ENCODE measurements at regions not wholly inside any gene's neighbourhood (a gene's known extent, or its start where the extent isn't known, plus 50 kb on each side); places are given as distances from the start of the nearest gene placed in this dataset.

DNA sequence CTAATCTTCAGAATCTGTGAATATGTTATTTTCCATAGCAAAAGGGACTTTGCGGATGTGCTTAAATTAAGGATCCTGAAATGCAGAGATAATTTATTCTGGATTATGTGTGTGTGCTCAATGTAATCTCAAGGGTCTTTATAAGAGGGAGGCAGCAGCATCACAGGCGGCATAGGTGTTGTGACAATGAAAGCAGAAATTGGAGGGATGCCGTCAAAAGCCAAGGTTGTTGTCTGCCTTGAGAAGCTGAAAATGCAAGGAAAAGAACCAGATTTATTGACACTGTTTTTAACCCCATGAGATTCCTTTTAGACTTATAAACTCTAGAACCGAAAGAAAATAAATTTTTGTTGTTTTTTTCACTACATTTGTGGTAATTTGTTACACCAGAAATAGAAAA is 948.5 kb downstream of the TLE4 start:
- Histone ChIP-seq H3K18ac (ENCODE audit: low read length) (no peak overlapping the region), H3K4me1 (ENCODE audit: control insufficient read depth in 2 of 2, insufficient read depth in 1 of 2, low read depth in 1 of 2, low read length in 2 of 2) (no peaks in the 10 kb centered on the region), H4K8ac (ENCODE audit: low read depth, low read length) (no peak overlapping the region), H3K9me3 (replicated peaks in 1 of 2; ENCODE audit: control insufficient read depth in 2 of 2, insufficient read depth in 1 of 2, low read depth in 1 of 2, low read length in 2 of 2) (no peaks in the 10 kb centered on the region), H3K9ac (ENCODE audit: low read depth, low read length, poor library complexity) (no peak overlapping the region), H3K4ac (ENCODE audit: low read length) (no peak overlapping the region), H2BK120ac (ENCODE audit: low read depth, low read length) (no peak overlapping the region), H3K4me2 (ENCODE audit: insufficient read depth, low read length, poor library complexity, severe bottlenecking) (no peak overlapping the region), H3K36me3 (replicated peaks in 1 of 2; ENCODE audit: control insufficient read depth in 2 of 2, insufficient read depth in 2 of 2, low read length in 2 of 2) (no peaks in the 10 kb centered on the region), H2BK5ac (ENCODE audit: low read length) (no peak overlapping the region), H3K27me3 (ENCODE audit: control insufficient read depth in 3 of 3, insufficient read depth in 3 of 3, low read depth in 1 of 3, low read length in 3 of 3) (no peaks in the 10 kb centered on the region), H3K23ac (ENCODE audit: low read depth, low read length, poor library complexity) (no peak overlapping the region), H2AFZ (ENCODE audit: low read length) (no peak overlapping the region), H2BK15ac (ENCODE audit: low read length) (no peak overlapping the region), H2AK5ac (ENCODE audit: low read depth, low read length) (no peak overlapping the region), H3K79me1 (ENCODE audit: low read depth, low read length) (no peaks in the 10 kb centered on the region), H3K14ac (ENCODE audit: low read length) (no peak overlapping the region), H3K4me3 (ENCODE audit: low read length in 2 of 2) (no peak overlapping the region), H2BK12ac (ENCODE audit: low read length) (no peak overlapping the region), H4K91ac (ENCODE audit: low read depth, low read length, poor library complexity) (no peak overlapping the region), H3K27ac (replicated peaks; ENCODE audit: low read length) (no peak overlapping the region)
- DNase-seq (ENCODE audit: low spot score), result no peak
- WGBS, 2 donors (ENCODE audit: extremely low coverage in 2 of 2, insufficient read length in 2 of 2, insufficient replicate concordance in 1 of 2), result no CpG with 5 or more reads among the region's 4 CpGs

- no peaks in the 10 kb centered on the region for H3K79me1 ChIP-seq (ENCODE audit: low read depth, low read length)
- no CpG with 5 or more reads among the region's 3 CpGs for WGBS, 2 donors (ENCODE audit: extremely low coverage in 2 of 2, insufficient read length in 2 of 2, insufficient replicate concordance in 1 of 2)
These were observed 946.7 kb downstream of the TLE4 start for GRCh38 chr9:80518441-80518840.

DNA sequence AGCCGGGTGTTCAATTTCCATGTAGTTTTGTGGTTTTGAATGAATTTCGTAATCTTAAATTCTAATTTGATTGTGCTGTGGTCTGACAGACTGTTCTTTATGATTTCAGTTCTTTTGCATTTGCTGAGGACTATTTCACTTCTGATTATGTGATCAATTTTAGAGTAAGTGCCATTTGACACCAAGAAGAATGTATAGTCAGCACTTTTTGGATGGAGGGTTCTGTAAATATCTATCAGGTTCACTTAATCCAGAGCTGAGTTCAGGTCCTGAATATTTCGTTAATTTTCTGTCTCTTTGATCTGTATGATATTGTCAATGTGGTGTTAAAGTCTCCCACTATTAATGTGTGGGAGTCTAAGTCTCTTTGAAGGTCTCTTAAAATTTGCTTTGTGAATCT is 944.9 kb downstream of the TLE4 start:
- Histone ChIP-seq H2BK120ac (ENCODE audit: low read depth, low read length) (no peak overlapping the region), H2BK12ac (ENCODE audit: low read length) (no peak overlapping the region), H3K27ac (replicated peaks; ENCODE audit: low read length) (no peak overlapping the region), H3K18ac (ENCODE audit: low read length) (no peak overlapping the region), H2BK15ac (ENCODE audit: low read length) (no peak overlapping the region), H3K4me1 (ENCODE audit: control insufficient read depth in 2 of 2, insufficient read depth in 1 of 2, low read depth in 1 of 2, low read length in 2 of 2) (no peaks in the 10 kb centered on the region), H3K4me3 (ENCODE audit: low read length in 2 of 2) (no peak overlapping the region), H3K79me1 (ENCODE audit: low read depth, low read length) (no peaks in the 10 kb centered on the region), H4K91ac (ENCODE audit: low read depth, low read length, poor library complexity) (no peak overlapping the region), H3K36me3 (replicated peaks in 1 of 2; ENCODE audit: control insufficient read depth in 2 of 2, insufficient read depth in 2 of 2, low read length in 2 of 2) (no peaks in the 10 kb centered on the region), H3K27me3 (ENCODE audit: control insufficient read depth in 3 of 3, insufficient read depth in 3 of 3, low read depth in 1 of 3, low read length in 3 of 3) (no peaks in the 10 kb centered on the region), H3K9ac (ENCODE audit: low read depth, low read length, poor library complexity) (no peak overlapping the region), H2BK5ac (ENCODE audit: low read length) (no peak overlapping the region), H3K4me2 (ENCODE audit: insufficient read depth, low read length, poor library complexity, severe bottlenecking) (no peak overlapping the region), H4K8ac (ENCODE audit: low read depth, low read length) (no peak overlapping the region), H3K4ac (ENCODE audit: low read length) (no peak overlapping the region), H3K23ac (ENCODE audit: low read depth, low read length, poor library complexity) (no peak overlapping the region), H3K9me3 (replicated peaks in 1 of 2; ENCODE audit: control insufficient read depth in 2 of 2, insufficient read depth in 1 of 2, low read depth in 1 of 2, low read length in 2 of 2) (no peaks in the 10 kb centered on the region), H3K14ac (ENCODE audit: low read length) (no peak overlapping the region), H2AFZ (ENCODE audit: low read length) (no peak overlapping the region), H2AK5ac (ENCODE audit: low read depth, low read length) (no peak overlapping the region)
- no peak for DNase-seq (ENCODE audit: low spot score)
- no CpG with 5 or more reads among the region's 3 CpGs for WGBS, 2 donors (ENCODE audit: extremely low coverage in 2 of 2, insufficient read length in 2 of 2, insufficient replicate concordance in 1 of 2)

More at GRCh38 chr9:80518441-80518840, 946.7 kb downstream of the TLE4 start:
- no peaks in the 10 kb centered on the region for H3K27me3 ChIP-seq (ENCODE audit: control insufficient read depth in 3 of 3, insufficient read depth in 3 of 3, low read depth in 1 of 3, low read length in 3 of 3)
- no peak overlapping the region for H3K4me3 ChIP-seq (ENCODE audit: low read length in 2 of 2)
- no peak overlapping the region for H4K8ac ChIP-seq (ENCODE audit: low read depth, low read length)
- H3K18ac ChIP-seq (ENCODE audit: low read length), result no peak overlapping the region
- H3K36me3 ChIP-seq (replicated peaks in 1 of 2; ENCODE audit: control insufficient read depth in 2 of 2, insufficient read depth in 2 of 2, low read length in 2 of 2), result no peaks in the 10 kb centered on the region
- no peak overlapping the region for H3K27ac ChIP-seq (replicated peaks; ENCODE audit: low read length)
- no peak overlapping the region for H2BK12ac ChIP-seq (ENCODE audit: low read length)
- no peak overlapping the region for H3K14ac ChIP-seq (ENCODE audit: low read length)
- H2BK15ac ChIP-seq (ENCODE audit: low read length), result no peak overlapping the region
- H2AK5ac ChIP-seq (ENCODE audit: low read depth, low read length), result no peak overlapping the region
- H3K4ac ChIP-seq (ENCODE audit: low read length), result no peak overlapping the region
- DNase-seq (ENCODE audit: low spot score), result no peak
- H2AFZ ChIP-seq (ENCODE audit: low read length), result no peak overlapping the region
- no peak overlapping the region for H3K23ac ChIP-seq (ENCODE audit: low read depth, low read length, poor library complexity)
- H4K91ac ChIP-seq (ENCODE audit: low read depth, low read length, poor library complexity), result no peak overlapping the region
- no peak overlapping the region for H2BK5ac ChIP-seq (ENCODE audit: low read length)
- H3K4me2 ChIP-seq (ENCODE audit: insufficient read depth, low read length, poor library complexity, severe bottlenecking), result no peak overlapping the region
- no peaks in the 10 kb centered on the region for H3K9me3 ChIP-seq (replicated peaks in 1 of 2; ENCODE audit: control insufficient read depth in 2 of 2, insufficient read depth in 1 of 2, low read depth in 1 of 2, low read length in 2 of 2)
- H2BK120ac ChIP-seq (ENCODE audit: low read depth, low read length), result no peak overlapping the region
- H3K4me1 ChIP-seq (ENCODE audit: control insufficient read depth in 2 of 2, insufficient read depth in 1 of 2, low read depth in 1 of 2, low read length in 2 of 2), result no peaks in the 10 kb centered on the region
- no peak overlapping the region for H3K9ac ChIP-seq (ENCODE audit: low read depth, low read length, poor library complexity)

DNA sequence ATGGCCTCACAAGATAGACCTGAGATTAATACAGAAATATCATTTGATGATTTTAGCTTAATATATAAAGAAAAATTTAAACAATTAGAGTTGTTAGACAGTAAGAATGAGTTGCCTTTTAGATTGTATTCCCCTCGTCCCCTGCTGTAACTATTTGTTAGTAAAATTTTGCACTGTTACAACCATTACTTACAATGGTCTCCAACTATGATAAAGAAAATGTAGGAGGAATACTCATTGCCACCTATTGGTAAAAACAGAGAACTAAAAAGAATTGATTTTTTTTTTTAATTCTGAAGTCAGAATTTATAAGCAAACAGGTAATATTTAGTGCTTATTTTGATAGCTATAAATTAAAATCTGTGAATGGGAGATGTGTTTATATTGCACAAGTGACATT is 937.6 kb downstream of the TLE4 start:
- Histone ChIP-seq H3K9ac (ENCODE audit: low read depth, low read length, poor library complexity) (no peak overlapping the region), H3K18ac (ENCODE audit: low read length) (no peak overlapping the region), H2BK15ac (ENCODE audit: low read length) (no peak overlapping the region), H3K4me3 (ENCODE audit: low read length in 2 of 2) (no peak overlapping the region), H3K9me3 (replicated peaks in 1 of 2; ENCODE audit: control insufficient read depth in 2 of 2, insufficient read depth in 1 of 2, low read depth in 1 of 2, low read length in 2 of 2) (no peaks in the 10 kb centered on the region), H2BK120ac (ENCODE audit: low read depth, low read length) (no peak overlapping the region), H3K14ac (ENCODE audit: low read length) (no peak overlapping the region), H3K4me1 (ENCODE audit: control insufficient read depth in 2 of 2, insufficient read depth in 1 of 2, low read depth in 1 of 2, low read length in 2 of 2) (no peaks in the 10 kb centered on the region), H3K27ac (replicated peaks; ENCODE audit: low read length) (no peak overlapping the region), H3K4me2 (ENCODE audit: insufficient read depth, low read length, poor library complexity, severe bottlenecking) (no peak overlapping the region), H4K8ac (ENCODE audit: low read depth, low read length) (no peak overlapping the region), H2BK5ac (ENCODE audit: low read length) (no peak overlapping the region), H3K4ac (ENCODE audit: low read length) (no peak overlapping the region), H3K27me3 (ENCODE audit: control insufficient read depth in 3 of 3, insufficient read depth in 3 of 3, low read depth in 1 of 3, low read length in 3 of 3) (no peaks in the 10 kb centered on the region), H3K36me3 (replicated peaks in 1 of 2; ENCODE audit: control insufficient read depth in 2 of 2, insufficient read depth in 2 of 2, low read length in 2 of 2) (no peaks in the 10 kb centered on the region), H3K79me1 (ENCODE audit: low read depth, low read length) (no peaks in the 10 kb centered on the region), H4K91ac (ENCODE audit: low read depth, low read length, poor library complexity) (no peak overlapping the region), H2AFZ (ENCODE audit: low read length) (no peak overlapping the region), H2BK12ac (ENCODE audit: low read length) (no peak overlapping the region), H3K23ac (ENCODE audit: low read depth, low read length, poor library complexity) (no peak overlapping the region), H2AK5ac (ENCODE audit: low read depth, low read length) (no peak overlapping the region)
- no peak for DNase-seq (ENCODE audit: low spot score)
- no CpG with 5 or more reads among the region's 1 CpG for WGBS, 2 donors (ENCODE audit: extremely low coverage in 2 of 2, insufficient read length in 2 of 2, insufficient replicate concordance in 1 of 2)
